ENCODE measurements at regions not wholly inside any gene's neighbourhood (a gene's known extent, or its start where the extent isn't known, plus 50 kb on each side); places are given as distances from the start of the nearest gene placed in this dataset.
A peak's percentile ranks its signal among the peaks of the same experiment; 100 is the strongest.

GRCh38 chr2:234802845-234803171 is 149.0 kb upstream of the SH3BP4 start:
- Histone ChIP-seq H3K79me2 (ENCODE audit: insufficient read depth, low read length) (no peaks in the 10 kb centered on the region), H3K4me1 (ENCODE audit: insufficient read depth, low read length, poor library complexity, severe bottlenecking) (no peaks in the 10 kb centered on the region), H3K36me3 (ENCODE audit: insufficient read depth, low read length) (no peaks in the 10 kb centered on the region), H4K20me1 (ENCODE audit: insufficient read depth, low read length, poor library complexity, severe bottlenecking) (no peaks in the 10 kb centered on the region), H3K9me2 (replicated peaks; ENCODE audit: low read depth, low read length) (no peaks in the 10 kb centered on the region), H3K4me2 (ENCODE audit: low read depth, low read length, poor library complexity, severe bottlenecking) (no peak overlapping the region), H3K27me3 (ENCODE audit: insufficient read depth, low read length, poor library complexity, severe bottlenecking) (no peaks in the 10 kb centered on the region), H3F3A (ENCODE audit: low read depth) (no peaks in the 10 kb centered on the region), H3K9me3 (ENCODE audit: insufficient read depth, low read depth, low read length) (no peaks in the 10 kb centered on the region), H3K9ac (ENCODE audit: low read depth, low read length, poor library complexity, severe bottlenecking) (no peak overlapping the region), H3K4me3 (ENCODE audit: low read length, poor library complexity, severe bottlenecking) (no peak overlapping the region), H2AFZ (ENCODE audit: low read length) (no peak overlapping the region)
- TF ChIP-seq EZH2phosphoT487 (IDR thresholded peaks at IDR 0.05; ENCODE audit: borderline replicate concordance) (no peak), CTCF (conservative IDR thresholded peaks at IDR 0.05; ENCODE audit: low read length) (no peak)

GRCh38 chr2:234802071-234802844 is 149.6 kb upstream of the SH3BP4 start:
- Histone ChIP-seq H2AFZ (ENCODE audit: low read length) (no peak overlapping the region), H3K4me1 (ENCODE audit: insufficient read depth, low read length, poor library complexity, severe bottlenecking) (no peaks in the 10 kb centered on the region), H3K9me2 (replicated peaks; ENCODE audit: low read depth, low read length) (no peaks in the 10 kb centered on the region), H3K36me3 (ENCODE audit: insufficient read depth, low read length) (no peaks in the 10 kb centered on the region), H4K20me1 (ENCODE audit: insufficient read depth, low read length, poor library complexity, severe bottlenecking) (no peaks in the 10 kb centered on the region), H3F3A (ENCODE audit: low read depth) (no peaks in the 10 kb centered on the region), H3K79me2 (ENCODE audit: insufficient read depth, low read length) (no peaks in the 10 kb centered on the region), H3K27me3 (ENCODE audit: insufficient read depth, low read length, poor library complexity, severe bottlenecking) (no peaks in the 10 kb centered on the region), H3K4me3 (ENCODE audit: low read length, poor library complexity, severe bottlenecking) (no peak overlapping the region), H3K9ac (ENCODE audit: low read depth, low read length, poor library complexity, severe bottlenecking) (no peak overlapping the region), H3K9me3 (ENCODE audit: insufficient read depth, low read depth, low read length) (no peaks in the 10 kb centered on the region), H3K4me2 (ENCODE audit: low read depth, low read length, poor library complexity, severe bottlenecking) (no peak overlapping the region)
- TF ChIP-seq EZH2phosphoT487 (IDR thresholded peaks at IDR 0.05; ENCODE audit: borderline replicate concordance) (no peak), CTCF (conservative IDR thresholded peaks at IDR 0.05; ENCODE audit: low read length) (no peak)

GRCh38 chr2:234797566-234798250 is 154.1 kb upstream of the SH3BP4 start:
- no peak for TF ChIP-seq EZH2phosphoT487 (IDR thresholded peaks at IDR 0.05; ENCODE audit: borderline replicate concordance)
- TF ChIP-seq CTCF (conservative IDR thresholded peaks at IDR 0.05; ENCODE audit: low read length), result no peak
- Histone ChIP-seq H3K27me3 (ENCODE audit: insufficient read depth, low read length, poor library complexity, severe bottlenecking) (no peaks in the 10 kb centered on the region), H3K4me2 (ENCODE audit: low read depth, low read length, poor library complexity, severe bottlenecking) (no peak overlapping the region), H2AFZ (ENCODE audit: low read length) (0 out of 2 replicates have a peak overlapping the region, but pooled peaks have one; percentile 26), H3K79me2 (ENCODE audit: insufficient read depth, low read length) (no peaks in the 10 kb centered on the region), H3F3A (ENCODE audit: low read depth) (no peaks in the 10 kb centered on the region), H3K9ac (ENCODE audit: low read depth, low read length, poor library complexity, severe bottlenecking) (no peak overlapping the region), H3K4me1 (ENCODE audit: insufficient read depth, low read length, poor library complexity, severe bottlenecking) (no peaks in the 10 kb centered on the region), H3K36me3 (ENCODE audit: insufficient read depth, low read length) (no peaks in the 10 kb centered on the region), H3K9me3 (ENCODE audit: insufficient read depth, low read depth, low read length) (no peaks in the 10 kb centered on the region), H3K9me2 (replicated peaks; ENCODE audit: low read depth, low read length) (no peaks in the 10 kb centered on the region), H3K4me3 (ENCODE audit: low read length, poor library complexity, severe bottlenecking) (no peak overlapping the region), H4K20me1 (ENCODE audit: insufficient read depth, low read length, poor library complexity, severe bottlenecking) (no peaks in the 10 kb centered on the region)

All from Loucy (cell line).